CD14-positive monocyte (primary cell): ENCODE measurements at regions not wholly inside any gene's neighbourhood (a gene's known extent, or its start where the extent isn't known, plus 50 kb on each side); places are given as distances from the start of the nearest gene placed in this dataset.

ENCODE experiments used
- DNase-seq, 3 donors: peaks; one replicate each; pipeline ENCODE4 v3.0.0-alpha.2; 2011 to 2022
- H2AFZ ChIP-seq: 2 replicates; pipeline ENCODE4 v1.6.0; 2012; ENCODE audit warnings: mild to moderate bottlenecking, low read depth, low read length, inconsistent platforms; ENCODE audit not compliant: insufficient read depth, poor library complexity, severe bottlenecking
- H3K27ac ChIP-seq, 2 donors: 1 replicate in 1 of 2; 2 replicates in 1 of 2; pipeline ENCODE4 v1.5.1; 2012 to 2013; ENCODE audit warnings: low read length in 2 of 2, control low read depth in 1 of 2, inconsistent platforms in 1 of 2, low read depth in 1 of 2, mild to moderate bottlenecking in 1 of 2
- H3K27me3 ChIP-seq, 2 donors: one replicate each; pipeline versions ENCODE4 v1.6.0 to v1.6.1; 2011 to 2013; ENCODE audit warnings: low read length in 2 of 2; ENCODE audit not compliant: control insufficient read depth in 2 of 2, insufficient read depth in 2 of 2
- H3K36me3 ChIP-seq, 2 donors: replicated peaks in 1 of 2; 1 replicate in 1 of 2; 2 replicates in 1 of 2; pipeline versions ENCODE4 v1.5.1 to v1.6.1; 2012 to 2013; ENCODE audit warnings: low read length in 2 of 2, control low read depth in 1 of 2, inconsistent platforms in 1 of 2, mild to moderate bottlenecking in 1 of 2; ENCODE audit not compliant: insufficient read depth in 2 of 2, control insufficient read depth in 1 of 2
- H3K4me1 ChIP-seq, 2 donors: 1 replicate in 1 of 2; 2 replicates in 1 of 2; pipeline versions ENCODE4 v1.5.1 to v1.6.1; 2012 to 2013; ENCODE audit warnings: low read length in 2 of 2, control low read depth in 1 of 2, inconsistent platforms in 1 of 2, mild to moderate bottlenecking in 1 of 2, moderate library complexity in 1 of 2; ENCODE audit not compliant: insufficient read depth in 2 of 2, control insufficient read depth in 1 of 2
- H3K4me2 ChIP-seq: replicated peaks from 2 replicates; pipeline ENCODE3; 2012; ENCODE audit warnings: low read length, moderate library complexity, mild to moderate bottlenecking; ENCODE audit not compliant: poor library complexity, severe bottlenecking; ENCODE audit errors: extremely low read depth
- H3K4me3 ChIP-seq, 3 experiments: fragments of 200-600 bp in 1 of 3; sonication (generic) in 1 of 3; replicated peaks in 1 of 3; 1 replicate in 2 of 3; 2 replicates in 1 of 3; pipeline ENCODE4 v1.5.1; 2011 to 2013; ENCODE audit warnings: low read length in 3 of 3, mild to moderate bottlenecking in 3 of 3, control low read depth in 2 of 3, low read depth in 2 of 3, inconsistent platforms in 1 of 3, moderate library complexity in 1 of 3
- H3K79me2 ChIP-seq: 2 replicates; pipeline ENCODE4 v1.6.0; 2012; ENCODE audit warnings: mild to moderate bottlenecking, control low read depth, inconsistent platforms, low read length, moderate library complexity; ENCODE audit not compliant: insufficient read depth
- H3K9ac ChIP-seq: 2 replicates; pipeline ENCODE4 v1.6.0; 2017; ENCODE audit warnings: low read length, mild to moderate bottlenecking; ENCODE audit not compliant: insufficient read depth, poor library complexity, severe bottlenecking
- H3K9me3 ChIP-seq, 2 donors: replicated peaks in 1 of 2; 1 replicate in 1 of 2; 2 replicates in 1 of 2; pipeline versions ENCODE4 v1.5.1 to v1.6.1; 2012 to 2013; ENCODE audit warnings: low read length in 2 of 2, control low read depth in 1 of 2; ENCODE audit not compliant: control insufficient read depth in 1 of 2, insufficient read depth in 1 of 2
- H4K20me1 ChIP-seq: 2 replicates; pipeline ENCODE4 v1.6.0; 2012; ENCODE audit warnings: mild to moderate bottlenecking, low read length, control low read depth, moderate library complexity; ENCODE audit not compliant: insufficient read depth
- H3K27ac Mint-ChIP-seq, 7 donors: one replicate each; pipeline ENCODE4 v1.8.0; 2020; ENCODE audit warnings: mild to moderate bottlenecking in 7 of 7, mixed read lengths in 7 of 7, moderate library complexity in 6 of 7, inconsistent platforms in 2 of 7
- H3K27me3 Mint-ChIP-seq, 3 donors: one replicate each; pipeline ENCODE4 v1.8.0; 2021 to 2022; ENCODE audit warnings: low read depth in 3 of 3, mild to moderate bottlenecking in 3 of 3, mixed read lengths in 3 of 3, moderate library complexity in 3 of 3, inconsistent platforms in 1 of 3
- H3K36me3 Mint-ChIP-seq, 2 donors: one replicate each; pipeline ENCODE4 v1.8.0; 2020; ENCODE audit warnings: mixed read lengths in 2 of 2, inconsistent platforms in 1 of 2, mild to moderate bottlenecking in 1 of 2
- H3K4me1 Mint-ChIP-seq: one replicate; pipeline ENCODE4 v1.8.0; 2020; ENCODE audit warnings: mild to moderate bottlenecking, mixed read lengths
- H3K4me3 Mint-ChIP-seq, 2 donors: one replicate each; pipeline ENCODE4 v1.8.0; 2020; ENCODE audit warnings: mild to moderate bottlenecking in 2 of 2, mixed read lengths in 2 of 2, moderate library complexity in 1 of 2
- H3K9me3 Mint-ChIP-seq, 7 donors: one replicate each; pipeline ENCODE4 v1.8.0; 2020 to 2022; ENCODE audit warnings: mixed read lengths in 7 of 7, mild to moderate bottlenecking in 6 of 7, moderate library complexity in 6 of 7, inconsistent platforms in 2 of 7
- CTCF ChIP-seq: fragments of 200-600 bp; IDR thresholded peaks from one replicate; pipeline ENCODE4 v1.8.0; 2022; ENCODE audit warnings: antibody characterized with exemption, mild to moderate bottlenecking
- WGBS: methylation state at CpG from one replicate; pipeline ENCODE4 v1.1.5; 2013; ENCODE audit warnings: missing lambda C conversion rate; ENCODE audit not compliant: insufficient coverage; 5-methylcytosine and 5-hydroxymethylcytosine counted together
- intact Hi-C, 2 donors: fragments of 100-400 bp; cut with micrococcal nuclease; formaldehyde crosslinking; loops; one replicate each; pipeline versions ENCODE4 v1.15.0 to v1.15.1; 2023

- no peaks in the 10 kb centered on the region for H3K36me3 Mint-ChIP-seq
- no peaks in the 10 kb centered on the region for H3K27me3 ChIP-seq
- H3K27ac ChIP-seq: no peak overlapping the region
- H3K4me1 Mint-ChIP-seq: peaks cover 13% of the 10 kb centered on the region
- no peak overlapping the region for H3K4me2 ChIP-seq
- TF ChIP-seq CTCF: no peak
- peaks cover 0 to 3% (median 3%) of the 10 kb centered on the region in 3 donors for H3K27me3 Mint-ChIP-seq
- intact Hi-C loops: no loop called here
- no peak overlapping the region for H3K4me3 Mint-ChIP-seq
- no peaks in the 10 kb centered on the region for H3K36me3 ChIP-seq
- H3K27ac Mint-ChIP-seq: no peak overlapping the region
- no peak overlapping the region for H3K4me3 ChIP-seq
- no peaks in the 10 kb centered on the region for H4K20me1 ChIP-seq
- H3K9me3 ChIP-seq: no peaks in the 10 kb centered on the region
- H3K9me3 Mint-ChIP-seq: peaks cover 0 to 2% (median 0%) of the 10 kb centered on the region in 7 donors
- no peak overlapping the region for H2AFZ ChIP-seq
- H3K9ac ChIP-seq: no peak overlapping the region
- peaks cover 0 to 4% of the 10 kb centered on the region in 2 donors for H3K4me1 ChIP-seq
- WGBS: no CpG with 5 or more reads among the region's 1 CpG
- no peak for DNase-seq
- H3K79me2 ChIP-seq: no peaks in the 10 kb centered on the region
Observed at GRCh38 chr4:121269001-121269400, 104.9 kb upstream of the TNIP3 start.

GRCh38 chr4:121266982-121267381 lies 102.9 kb upstream of the TNIP3 start:
- intact Hi-C loops: no loop called here
- peaks cover 0 to 6% (median 0%) of the 10 kb centered on the region in 7 donors for H3K9me3 Mint-ChIP-seq
- Histone ChIP-seq H3K9ac (no peak overlapping the region), H3K4me1 (peaks cover 0 to 4% of the 10 kb centered on the region in 2 donors), H3K27ac (no peak overlapping the region), H2AFZ (peak overlapping the region; percentile 15), H3K9me3 (no peaks in the 10 kb centered on the region), H3K27me3 (no peaks in the 10 kb centered on the region), H3K4me3 (no peak overlapping the region), H3K79me2 (no peaks in the 10 kb centered on the region), H3K4me2 (no peak overlapping the region), H4K20me1 (no peaks in the 10 kb centered on the region), H3K36me3 (no peaks in the 10 kb centered on the region)
- peaks cover 13% of the 10 kb centered on the region for H3K4me1 Mint-ChIP-seq
- DNase-seq: no peak
- no peak overlapping the region for H3K4me3 Mint-ChIP-seq
- peak overlapping the region in 1 of 7 donors; percentile 50 for H3K27ac Mint-ChIP-seq
- no peak for TF ChIP-seq CTCF
- H3K27me3 Mint-ChIP-seq: peaks cover 2 to 3% (median 3%) of the 10 kb centered on the region in 3 donors
- no peaks in the 10 kb centered on the region for H3K36me3 Mint-ChIP-seq
- WGBS: no CpG with 5 or more reads among the region's 3 CpGs
